HepG2 (cell line): ENCODE measurements at regions not wholly inside any gene's neighbourhood (a gene's known extent, or its start where the extent isn't known, plus 50 kb on each side); places are given as distances from the start of the nearest gene placed in this dataset.

Experiments
- CTCF ChIP-seq: sonication (generic); formaldehyde crosslinking; IDR thresholded peaks from 2 replicates; pipeline ENCODE4 v1.5.0; 2020; ENCODE audit warnings: mild to moderate bottlenecking, missing genetic modification reagents, moderate library complexity
- RXRA ChIP-seq: sonication (generic); formaldehyde crosslinking; IDR thresholded peaks from 2 replicates; pipeline ENCODE4 v1.5.1; 2020; ENCODE audit warnings: missing genetic modification reagents
- STAT6 ChIP-seq: sonication (generic); formaldehyde crosslinking; IDR thresholded peaks from 2 replicates; pipeline ENCODE4 v1.4.0; 2020; ENCODE audit warnings: missing genetic modification reagents, mild to moderate bottlenecking, borderline replicate concordance
- ZFP36 ChIP-seq: fragments of 150-350 bp; IDR thresholded peaks from 2 replicates; pipeline ENCODE4 v1.6.1; 2018; ENCODE audit warnings: borderline replicate concordance, low read length, low read depth; ENCODE audit not compliant: partially characterized antibody
- ZNF10 ChIP-seq: sonication (generic); formaldehyde crosslinking; IDR thresholded peaks from 2 replicates; pipeline ENCODE4 v1.4.0; 2020; ENCODE audit warnings: mild to moderate bottlenecking, low read depth, missing genetic modification reagents, borderline replicate concordance
- ZNF318 ChIP-seq: sonication (generic); formaldehyde crosslinking; IDR thresholded peaks from 2 replicates; pipeline ENCODE4 v1.4.0; 2020; ENCODE audit warnings: mild to moderate bottlenecking, missing genetic modification reagents
- ZNF530 ChIP-seq: sonication (generic); formaldehyde crosslinking; IDR thresholded peaks from 2 replicates; pipeline ENCODE4 v1.5.0; 2020; ENCODE audit warnings: low read depth, mild to moderate bottlenecking, missing genetic modification reagents
- ZNF775 ChIP-seq: sonication (generic); formaldehyde crosslinking; IDR thresholded peaks from 2 replicates; pipeline ENCODE4 v1.4.0; 2020; ENCODE audit warnings: missing genetic modification reagents, mild to moderate bottlenecking, moderate library complexity, borderline replicate concordance

GRCh38 chr13:106291006-106291405, 244.5 kb downstream of the EFNB2 start:
- no peak for TF ChIP-seq CTCF (CRISPR knock-in tag)
- no peak for TF ChIP-seq ZNF530 (CRISPR knock-in tag)
- no peak for TF ChIP-seq STAT6 (CRISPR knock-in tag)
- no peak for TF ChIP-seq ZFP36
- TF ChIP-seq RXRA = no peak
- no peak for TF ChIP-seq ZNF318 (CRISPR knock-in tag)
- TF ChIP-seq ZNF775 (CRISPR knock-in tag) = no peak
- no peak for TF ChIP-seq ZNF10 (CRISPR knock-in tag)
